ENCODE measurements at regions not wholly inside any gene's neighbourhood (a gene's known extent, or its start where the extent isn't known, plus 50 kb on each side); places are given as distances from the start of the nearest gene placed in this dataset.

DNA sequence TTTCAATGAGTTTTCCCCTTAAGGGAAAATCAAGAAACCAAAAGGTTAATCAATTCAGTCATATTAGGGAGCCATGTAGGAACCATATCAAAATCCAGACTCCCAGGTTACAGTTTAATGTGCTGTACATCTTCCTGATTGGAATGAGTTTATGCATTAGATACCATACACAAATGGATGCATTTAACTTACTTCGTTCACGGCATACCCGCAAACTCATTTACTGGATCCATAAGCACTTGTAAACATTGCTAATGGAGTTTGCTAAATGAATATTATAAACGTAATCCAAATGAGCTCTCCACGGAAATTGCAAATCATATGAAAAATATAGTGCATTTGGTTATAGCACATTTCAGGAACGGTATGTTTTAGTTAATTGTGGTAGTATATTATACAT lies 228.9 kb upstream of the G2E3 start:
- no peaks in the 10 kb centered on the region for H3K36me3 Mint-ChIP-seq (ENCODE audit: low read depth)
- TF ChIP-seq, protein P1, sequence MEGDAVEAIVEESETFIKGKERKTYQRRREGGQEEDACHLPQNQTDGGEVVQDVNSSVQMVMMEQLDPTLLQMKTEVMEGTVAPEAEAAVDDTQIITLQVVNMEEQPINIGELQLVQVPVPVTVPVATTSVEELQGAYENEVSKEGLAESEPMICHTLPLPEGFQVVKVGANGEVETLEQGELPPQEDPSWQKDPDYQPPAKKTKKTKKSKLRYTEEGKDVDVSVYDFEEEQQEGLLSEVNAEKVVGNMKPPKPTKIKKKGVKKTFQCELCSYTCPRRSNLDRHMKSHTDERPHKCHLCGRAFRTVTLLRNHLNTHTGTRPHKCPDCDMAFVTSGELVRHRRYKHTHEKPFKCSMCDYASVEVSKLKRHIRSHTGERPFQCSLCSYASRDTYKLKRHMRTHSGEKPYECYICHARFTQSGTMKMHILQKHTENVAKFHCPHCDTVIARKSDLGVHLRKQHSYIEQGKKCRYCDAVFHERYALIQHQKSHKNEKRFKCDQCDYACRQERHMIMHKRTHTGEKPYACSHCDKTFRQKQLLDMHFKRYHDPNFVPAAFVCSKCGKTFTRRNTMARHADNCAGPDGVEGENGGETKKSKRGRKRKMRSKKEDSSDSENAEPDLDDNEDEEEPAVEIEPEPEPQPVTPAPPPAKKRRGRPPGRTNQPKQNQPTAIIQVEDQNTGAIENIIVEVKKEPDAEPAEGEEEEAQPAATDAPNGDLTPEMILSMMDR (conservative IDR thresholded peaks at IDR 0.05), result no peak

DNA sequence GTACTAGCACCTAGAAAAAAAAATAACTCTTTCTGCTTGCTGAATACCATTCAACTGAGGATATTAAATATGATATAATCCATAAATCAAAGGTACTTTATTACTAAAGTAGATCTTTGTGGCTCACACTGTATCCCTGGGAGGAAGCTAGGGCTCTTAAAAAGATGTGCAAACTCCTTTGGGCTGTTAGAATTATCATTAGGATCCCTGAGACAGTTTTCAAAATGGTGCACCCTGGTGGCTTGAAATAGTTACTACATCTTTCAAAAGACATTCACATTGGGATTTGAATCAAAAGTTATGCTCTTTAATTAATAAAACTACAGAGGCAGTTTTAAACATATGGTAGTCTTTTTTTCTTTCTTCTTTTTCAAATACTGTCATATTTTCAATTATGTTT lies 228.5 kb upstream of the G2E3 start:
- Mint-ChIP-seq H3K27me3 (ENCODE audit: low read depth) (no peaks in the 10 kb centered on the region), H3K36me3 (ENCODE audit: low read depth) (no peaks in the 10 kb centered on the region), H3K9me3 (peaks cover 4% of the 10 kb centered on the region), H3K4me3 (no peak overlapping the region), H3K4me1 (peaks cover 4% of the 10 kb centered on the region), H3K27ac (ENCODE audit: unreplicated experiment) (no peak overlapping the region)
- DNase-seq (ENCODE audit: low read depth, low spot score), result no peak
- TF ChIP-seq, protein P1 (conservative IDR thresholded peaks at IDR 0.05), result peak; percentile 63

More for the DNA sequence above, 228.9 kb upstream of the G2E3 start:
- DNase-seq (ENCODE audit: low read depth, low spot score), result no peak
- no peak overlapping the region for H3K27ac Mint-ChIP-seq (ENCODE audit: unreplicated experiment)
- no peak overlapping the region for H3K4me3 Mint-ChIP-seq
- no peaks in the 10 kb centered on the region for H3K27me3 Mint-ChIP-seq (ENCODE audit: low read depth)
- H3K4me1 Mint-ChIP-seq, result peaks cover 4% of the 10 kb centered on the region
- H3K9me3 Mint-ChIP-seq, result peaks cover 4% of the 10 kb centered on the region

DNA sequence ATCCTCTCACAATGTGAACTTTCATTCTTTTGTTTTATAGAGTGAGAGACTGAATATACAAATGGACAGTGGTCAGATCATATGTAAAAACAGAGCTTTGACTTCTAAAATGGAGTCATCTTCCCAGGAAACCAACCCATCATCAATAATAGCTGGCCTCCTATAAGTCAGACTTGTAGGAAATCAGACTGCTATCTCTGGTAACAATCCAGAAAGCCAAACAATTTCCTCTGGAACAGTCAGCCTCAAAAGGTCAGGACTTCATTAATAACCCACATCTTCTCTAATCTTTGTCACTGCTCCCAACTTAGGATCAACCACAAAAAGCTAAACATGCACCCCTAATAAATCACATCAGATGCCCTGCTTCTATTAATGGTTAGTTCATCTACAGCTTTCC lies 227.9 kb upstream of the G2E3 start:
- no peaks in the 10 kb centered on the region for H3K27me3 Mint-ChIP-seq (ENCODE audit: low read depth)
- H3K4me3 Mint-ChIP-seq, result no peak overlapping the region
- H3K4me1 Mint-ChIP-seq, result peaks cover 4% of the 10 kb centered on the region
- no peaks in the 10 kb centered on the region for H3K36me3 Mint-ChIP-seq (ENCODE audit: low read depth)
- no peak overlapping the region for H3K27ac Mint-ChIP-seq (ENCODE audit: unreplicated experiment)
- TF ChIP-seq, protein P1 (conservative IDR thresholded peaks at IDR 0.05), result no peak
- peaks cover 4% of the 10 kb centered on the region for H3K9me3 Mint-ChIP-seq
- DNase-seq (ENCODE audit: low read depth, low spot score), result no peak

DNA sequence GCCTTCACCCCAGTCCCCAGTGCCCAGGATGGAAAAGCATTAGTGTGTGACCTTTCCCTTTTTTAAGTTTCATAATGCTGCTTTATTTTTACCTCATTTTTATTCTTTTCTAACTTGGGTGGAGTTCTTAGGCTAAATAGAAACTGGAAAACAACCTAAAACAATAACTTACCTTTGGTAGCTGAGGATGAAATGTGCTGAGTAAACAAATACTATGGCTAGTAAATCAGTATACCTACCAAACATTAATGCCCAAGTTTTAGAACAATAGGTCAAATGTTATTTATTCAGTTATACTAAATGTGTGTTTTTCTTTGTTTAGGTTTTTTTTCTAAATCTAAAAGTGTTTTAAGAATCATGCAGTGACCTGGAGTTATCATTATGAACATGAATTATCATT lies 226.6 kb upstream of the G2E3 start:
- H3K27ac Mint-ChIP-seq (ENCODE audit: unreplicated experiment), result no peak overlapping the region
- peaks cover 4% of the 10 kb centered on the region for H3K9me3 Mint-ChIP-seq
- H3K27me3 Mint-ChIP-seq (ENCODE audit: low read depth), result no peaks in the 10 kb centered on the region
- no peak overlapping the region for H3K4me3 Mint-ChIP-seq
- H3K36me3 Mint-ChIP-seq (ENCODE audit: low read depth), result no peaks in the 10 kb centered on the region
- H3K4me1 Mint-ChIP-seq, result peaks cover 4% of the 10 kb centered on the region
- DNase-seq (ENCODE audit: low read depth, low spot score), result no peak
- TF ChIP-seq, protein P1 (conservative IDR thresholded peaks at IDR 0.05), result no peak

DNA sequence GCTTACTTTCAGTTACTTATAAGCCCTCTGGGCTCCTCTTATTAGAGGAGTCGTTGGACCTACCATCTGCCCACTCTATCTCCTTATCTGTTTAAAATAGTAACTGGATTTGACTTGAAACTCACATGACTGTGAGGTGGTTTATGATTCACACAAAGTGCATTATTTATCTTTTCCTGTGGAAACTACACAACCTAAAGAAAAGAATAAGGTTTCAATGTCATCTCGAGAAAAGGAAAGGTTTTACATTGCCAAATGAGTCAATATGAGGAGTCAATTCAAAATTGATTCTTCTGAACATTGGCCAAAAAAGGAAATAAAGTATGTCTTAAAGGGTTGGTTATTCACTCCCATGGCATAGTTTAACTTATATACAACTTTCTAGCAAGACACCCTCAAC lies 225.0 kb upstream of the G2E3 start:
- no peak overlapping the region for H3K4me3 Mint-ChIP-seq
- peaks cover 4% of the 10 kb centered on the region for H3K4me1 Mint-ChIP-seq
- H3K9me3 Mint-ChIP-seq, result peaks cover 4% of the 10 kb centered on the region
- DNase-seq (ENCODE audit: low read depth, low spot score), result no peak
- no peaks in the 10 kb centered on the region for H3K36me3 Mint-ChIP-seq (ENCODE audit: low read depth)
- TF ChIP-seq, protein P1 (conservative IDR thresholded peaks at IDR 0.05), result no peak
- H3K27me3 Mint-ChIP-seq (ENCODE audit: low read depth), result no peaks in the 10 kb centered on the region
- H3K27ac Mint-ChIP-seq (ENCODE audit: unreplicated experiment), result no peak overlapping the region

DNA sequence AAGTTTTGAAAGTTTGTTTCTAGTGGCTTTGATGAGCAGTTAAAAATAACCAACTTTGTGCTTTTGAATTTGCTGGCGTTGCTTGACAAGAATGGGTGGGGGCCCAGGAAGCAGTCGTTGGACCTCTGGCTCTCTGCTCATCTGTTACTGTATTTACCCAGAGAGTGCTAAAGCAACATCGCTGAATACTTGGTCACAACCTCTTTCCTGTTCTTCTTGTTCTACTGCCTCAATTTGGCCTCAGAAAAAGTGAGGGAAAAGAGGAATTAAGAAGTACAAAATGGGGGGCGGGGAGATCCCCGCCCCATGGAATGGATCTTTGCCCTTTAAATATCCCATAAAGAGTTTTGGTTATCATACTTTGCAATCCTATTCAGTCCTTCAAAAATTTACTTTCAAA lies 221.5 kb upstream of the G2E3 start:
- Mint-ChIP-seq H3K27ac (ENCODE audit: unreplicated experiment) (no peak overlapping the region), H3K36me3 (ENCODE audit: low read depth) (no peaks in the 10 kb centered on the region)
- TF ChIP-seq, protein P1 (conservative IDR thresholded peaks at IDR 0.05), result no peak

More for the DNA sequence above, 221.5 kb upstream of the G2E3 start:
- DNase-seq (ENCODE audit: low read depth, low spot score), result no peak
- Mint-ChIP-seq H3K27me3 (ENCODE audit: low read depth) (no peaks in the 10 kb centered on the region), H3K4me1 (no peaks in the 10 kb centered on the region), H3K9me3 (no peaks in the 10 kb centered on the region), H3K4me3 (no peak overlapping the region)
